ENCODE measurements at regions not wholly inside any gene's neighbourhood (a gene's known extent, or its start where the extent isn't known, plus 50 kb on each side); places are given as distances from the start of the nearest gene placed in this dataset.

- H3K27ac Mint-ChIP-seq (ENCODE audit: unreplicated experiment): no peak overlapping the region
- TF ChIP-seq CTCF (IDR thresholded peaks at IDR 0.05; ENCODE audit: insufficient read depth in 1 of 2, low read depth in 1 of 2, low read length in 1 of 2, severe bottlenecking in 1 of 2, unreplicated experiment in 1 of 2): no peak
- BruUV-seq (replicated peaks): no TSS peak
- H3K4me3 Mint-ChIP-seq (ENCODE audit: unreplicated experiment): no peak overlapping the region
- CTCF ChIA-PET: no interaction called here
- Histone ChIP-seq H3K36me3 (ENCODE audit: control insufficient read depth, insufficient read depth, low read length) (no peaks in the 10 kb centered on the region), H3K4me3 (ENCODE audit: low read depth, low read length) (no peak overlapping the region), H3K27me3 (replicated peaks; ENCODE audit: control insufficient read depth, insufficient read depth, low read length) (no peaks in the 10 kb centered on the region), H3K4me1 (no peaks in the 10 kb centered on the region), H3K9me3 (no peaks in the 10 kb centered on the region)
- intact Hi-C loops (cut with micrococcal nuclease; ENCODE audit: unreplicated experiment): no loop called here
- H3K27me3 Mint-ChIP-seq (ENCODE audit: insufficient read depth, unreplicated experiment): peaks cover 4% of the 10 kb centered on the region
- POLR2A ChIA-PET: no interaction called here
- no peaks in the 10 kb centered on the region for H3K36me3 Mint-ChIP-seq (ENCODE audit: insufficient read depth, unreplicated experiment)
- no peaks in the 10 kb centered on the region for H3K9me3 Mint-ChIP-seq (ENCODE audit: unreplicated experiment)
- no peak for DNase-seq
- no peaks in the 10 kb centered on the region for H3K4me1 Mint-ChIP-seq (ENCODE audit: low read depth, unreplicated experiment)
Measured at GRCh38 chr7:81611040-81611439, 158.8 kb downstream of the HGF start.

GRCh38 chr7:81608748-81609382, 161.0 kb downstream of the HGF start:
- Mint-ChIP-seq H3K4me1 (ENCODE audit: low read depth, unreplicated experiment) (no peaks in the 10 kb centered on the region), H3K9me3 (ENCODE audit: unreplicated experiment) (no peaks in the 10 kb centered on the region), H3K27ac (ENCODE audit: unreplicated experiment) (no peak overlapping the region), H3K36me3 (ENCODE audit: insufficient read depth, unreplicated experiment) (no peaks in the 10 kb centered on the region), H3K27me3 (ENCODE audit: insufficient read depth, unreplicated experiment) (peaks cover 4% of the 10 kb centered on the region), H3K4me3 (ENCODE audit: unreplicated experiment) (no peak overlapping the region)
- Histone ChIP-seq H3K4me1 (no peaks in the 10 kb centered on the region), H3K36me3 (ENCODE audit: control insufficient read depth, insufficient read depth, low read length) (no peaks in the 10 kb centered on the region), H3K9me3 (no peaks in the 10 kb centered on the region), H3K27me3 (replicated peaks; ENCODE audit: control insufficient read depth, insufficient read depth, low read length) (no peaks in the 10 kb centered on the region), H3K4me3 (ENCODE audit: low read depth, low read length) (no peak overlapping the region)
- no TSS peak for BruUV-seq (replicated peaks)
- CTCF ChIA-PET: no interaction called here
- POLR2A ChIA-PET: no interaction called here
- intact Hi-C loops (cut with micrococcal nuclease; ENCODE audit: unreplicated experiment): no loop called here
- no peak for DNase-seq
- TF ChIP-seq CTCF (IDR thresholded peaks at IDR 0.05; ENCODE audit: insufficient read depth in 1 of 2, low read depth in 1 of 2, low read length in 1 of 2, severe bottlenecking in 1 of 2, unreplicated experiment in 1 of 2): no peak

GRCh38 chr7:81607987-81608386, 161.9 kb downstream of the HGF start:
- ChIA-PET CTCF (no interaction called here), POLR2A (no interaction called here)
- H3K4me1 Mint-ChIP-seq (ENCODE audit: low read depth, unreplicated experiment): no peaks in the 10 kb centered on the region
- Histone ChIP-seq H3K9me3 (no peaks in the 10 kb centered on the region), H3K4me1 (no peaks in the 10 kb centered on the region), H3K36me3 (ENCODE audit: control insufficient read depth, insufficient read depth, low read length) (no peaks in the 10 kb centered on the region), H3K4me3 (ENCODE audit: low read depth, low read length) (no peak overlapping the region), H3K27me3 (replicated peaks; ENCODE audit: control insufficient read depth, insufficient read depth, low read length) (no peaks in the 10 kb centered on the region)
- H3K9me3 Mint-ChIP-seq (ENCODE audit: unreplicated experiment): no peaks in the 10 kb centered on the region
- H3K27ac Mint-ChIP-seq (ENCODE audit: unreplicated experiment): no peak overlapping the region
- peaks cover 4% of the 10 kb centered on the region for H3K27me3 Mint-ChIP-seq (ENCODE audit: insufficient read depth, unreplicated experiment)
- no peaks in the 10 kb centered on the region for H3K36me3 Mint-ChIP-seq (ENCODE audit: insufficient read depth, unreplicated experiment)
- intact Hi-C loops (cut with micrococcal nuclease; ENCODE audit: unreplicated experiment): no loop called here
- TF ChIP-seq CTCF (IDR thresholded peaks at IDR 0.05; ENCODE audit: insufficient read depth in 1 of 2, low read depth in 1 of 2, low read length in 1 of 2, severe bottlenecking in 1 of 2, unreplicated experiment in 1 of 2): no peak
- no peak overlapping the region for H3K4me3 Mint-ChIP-seq (ENCODE audit: unreplicated experiment)
- BruUV-seq (replicated peaks): no TSS peak
- DNase-seq: no peak
